Cardiac muscle cell (in vitro differentiated cells and primary cell): ENCODE measurements at regions not wholly inside any gene's neighbourhood (a gene's known extent, or its start where the extent isn't known, plus 50 kb on each side); places are given as distances from the start of the nearest gene placed in this dataset.

Source experiments
- DNase-seq, 2 donors: peaks; one replicate each; pipeline versions ENCODE4 v3.0.0 to v3.0.0-alpha.2; 2010 to 2017; ENCODE audit warnings: low read depth in 1 of 2, low spot score in 1 of 2
- H3K27ac ChIP-seq: fragments of 200-600 bp; sonication (generic); 2 replicates; pipeline ENCODE4 v1.5.1; 2016
- H3K27me3 ChIP-seq: fragments of 200-600 bp; sonication (generic); 2 replicates; pipeline ENCODE4 v1.6.0; 2016; ENCODE audit warnings: control low read depth
- H3K36me3 ChIP-seq: fragments of 200-600 bp; sonication (generic); 2 replicates; pipeline ENCODE4 v1.5.1; 2016; ENCODE audit warnings: control low read depth
- H3K4me1 ChIP-seq: fragments of 200-600 bp; sonication (generic); 2 replicates; pipeline ENCODE4 v1.8.1; 2017; ENCODE audit warnings: low read depth, mild to moderate bottlenecking, mixed run types
- H3K4me3 ChIP-seq: fragments of 200-600 bp; sonication (generic); 2 replicates; pipeline ENCODE4 v1.5.1; 2016; ENCODE audit warnings: mild to moderate bottlenecking
- H3K9me3 ChIP-seq: fragments of 200-600 bp; sonication (generic); 2 replicates; pipeline ENCODE4 v1.5.1; 2017; ENCODE audit warnings: low read depth, mild to moderate bottlenecking, control low read depth
- TF ChIP-seq, protein P1 (sequence below): IDR thresholded peaks from 2 replicates; pipeline ENCODE4 v1.5.1; 2012; ENCODE audit warnings: low read depth, mild to moderate bottlenecking, low read length

DNA sequence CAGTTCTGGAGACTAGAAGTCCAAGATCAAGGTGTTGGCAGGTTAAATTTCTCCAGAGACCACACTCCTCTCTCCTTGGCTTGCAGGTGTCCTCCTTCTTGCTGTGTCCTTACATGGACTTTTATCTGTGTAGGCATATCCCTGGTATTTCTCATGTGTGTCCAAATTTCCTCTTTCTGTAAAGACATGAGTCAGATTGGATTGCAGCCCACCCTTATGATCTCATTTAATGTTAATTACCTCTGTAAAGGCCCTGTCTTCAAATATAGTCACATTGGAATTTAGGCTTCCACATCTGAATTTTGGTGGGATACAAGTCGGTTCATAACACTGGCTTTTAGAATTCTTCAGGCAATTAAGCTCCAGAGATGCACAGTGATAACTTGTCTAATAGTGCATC lies 322.2 kb upstream of the GRIA1 start:
- Histone ChIP-seq H3K9me3 (no peaks in the 10 kb centered on the region), H3K27ac (no peak overlapping the region), H3K36me3 (no peaks in the 10 kb centered on the region), H3K4me1 (no peaks in the 10 kb centered on the region), H3K4me3 (no peak overlapping the region), H3K27me3 (no peaks in the 10 kb centered on the region)
- DNase-seq: no peak
- TF ChIP-seq, protein P1, sequence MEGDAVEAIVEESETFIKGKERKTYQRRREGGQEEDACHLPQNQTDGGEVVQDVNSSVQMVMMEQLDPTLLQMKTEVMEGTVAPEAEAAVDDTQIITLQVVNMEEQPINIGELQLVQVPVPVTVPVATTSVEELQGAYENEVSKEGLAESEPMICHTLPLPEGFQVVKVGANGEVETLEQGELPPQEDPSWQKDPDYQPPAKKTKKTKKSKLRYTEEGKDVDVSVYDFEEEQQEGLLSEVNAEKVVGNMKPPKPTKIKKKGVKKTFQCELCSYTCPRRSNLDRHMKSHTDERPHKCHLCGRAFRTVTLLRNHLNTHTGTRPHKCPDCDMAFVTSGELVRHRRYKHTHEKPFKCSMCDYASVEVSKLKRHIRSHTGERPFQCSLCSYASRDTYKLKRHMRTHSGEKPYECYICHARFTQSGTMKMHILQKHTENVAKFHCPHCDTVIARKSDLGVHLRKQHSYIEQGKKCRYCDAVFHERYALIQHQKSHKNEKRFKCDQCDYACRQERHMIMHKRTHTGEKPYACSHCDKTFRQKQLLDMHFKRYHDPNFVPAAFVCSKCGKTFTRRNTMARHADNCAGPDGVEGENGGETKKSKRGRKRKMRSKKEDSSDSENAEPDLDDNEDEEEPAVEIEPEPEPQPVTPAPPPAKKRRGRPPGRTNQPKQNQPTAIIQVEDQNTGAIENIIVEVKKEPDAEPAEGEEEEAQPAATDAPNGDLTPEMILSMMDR: no peak

DNA sequence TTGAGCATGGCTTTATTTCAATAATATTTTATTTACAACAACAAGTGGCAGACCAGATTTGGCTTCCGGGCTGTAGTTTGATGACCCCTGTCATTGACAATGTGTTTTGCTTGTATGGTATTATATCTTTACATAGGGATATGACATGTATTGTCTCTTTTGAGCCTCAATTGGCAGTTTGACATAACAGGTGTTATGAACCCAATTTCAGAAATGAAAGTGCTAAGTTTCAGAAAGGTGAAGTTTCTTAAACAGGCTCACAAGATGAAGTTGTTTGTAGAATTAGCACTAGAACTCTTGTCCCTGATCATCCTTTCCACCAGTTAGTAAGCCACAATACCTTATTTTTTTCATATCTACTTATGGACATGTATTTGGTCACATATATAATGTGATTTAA lies 303.0 kb upstream of the GRIA1 start:
- no peaks in the 10 kb centered on the region for H3K36me3 ChIP-seq
- H3K9me3 ChIP-seq: no peaks in the 10 kb centered on the region
- TF ChIP-seq, protein P1: no peak
- no peaks in the 10 kb centered on the region for H3K27me3 ChIP-seq
- DNase-seq: no peak
- H3K4me1 ChIP-seq: no peaks in the 10 kb centered on the region
- H3K27ac ChIP-seq: no peak overlapping the region
- H3K4me3 ChIP-seq: no peak overlapping the region

DNA sequence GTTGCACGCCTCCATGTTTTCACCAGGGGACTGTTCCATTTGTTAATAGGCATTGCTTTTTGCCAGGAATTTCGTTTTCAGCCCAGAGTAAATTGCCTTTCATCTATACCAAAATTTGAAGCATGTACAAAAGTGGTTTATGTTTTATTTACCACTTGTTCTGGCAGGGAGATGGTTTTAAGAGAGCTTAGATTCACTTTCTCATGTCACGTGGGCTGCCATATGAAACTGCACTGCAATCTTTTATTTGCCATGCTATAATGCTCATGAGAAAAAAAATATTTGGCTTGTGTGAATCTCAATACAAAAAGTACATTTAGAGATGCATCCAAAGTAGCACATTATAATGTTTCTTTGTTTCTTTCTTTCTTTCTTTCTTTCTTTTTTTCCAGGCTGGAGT lies 284.1 kb upstream of the GRIA1 start:
- no peaks in the 10 kb centered on the region for H3K36me3 ChIP-seq
- H3K4me3 ChIP-seq: no peak overlapping the region
- no peaks in the 10 kb centered on the region for H3K27me3 ChIP-seq
- H3K27ac ChIP-seq: no peak overlapping the region
- H3K9me3 ChIP-seq: no peaks in the 10 kb centered on the region
- TF ChIP-seq, protein P1: no peak
- DNase-seq: no peak
- no peaks in the 10 kb centered on the region for H3K4me1 ChIP-seq

DNA sequence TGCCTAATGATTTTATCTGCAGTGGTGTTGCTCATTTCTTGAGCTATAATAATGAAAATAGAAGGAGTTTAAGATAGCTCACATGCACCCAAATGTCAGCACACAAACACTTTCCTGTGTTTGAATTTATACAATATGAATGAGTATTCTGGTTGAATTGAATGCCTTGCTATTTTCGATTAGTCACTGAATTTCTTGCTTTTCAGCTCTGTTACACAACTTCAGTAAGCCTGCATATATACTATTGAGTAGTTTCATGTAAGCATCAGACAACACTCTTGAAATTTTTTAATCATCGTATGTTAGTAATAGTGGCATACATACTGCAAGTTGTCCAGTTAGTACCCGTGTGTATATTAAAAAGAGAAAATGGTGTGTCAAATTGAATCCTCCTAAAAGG lies 281.5 kb upstream of the GRIA1 start:
- Histone ChIP-seq H3K27ac (no peak overlapping the region), H3K9me3 (no peaks in the 10 kb centered on the region), H3K4me3 (no peak overlapping the region), H3K4me1 (no peaks in the 10 kb centered on the region), H3K27me3 (no peaks in the 10 kb centered on the region), H3K36me3 (no peaks in the 10 kb centered on the region)
- TF ChIP-seq, protein P1: no peak
- no peak for DNase-seq

DNA sequence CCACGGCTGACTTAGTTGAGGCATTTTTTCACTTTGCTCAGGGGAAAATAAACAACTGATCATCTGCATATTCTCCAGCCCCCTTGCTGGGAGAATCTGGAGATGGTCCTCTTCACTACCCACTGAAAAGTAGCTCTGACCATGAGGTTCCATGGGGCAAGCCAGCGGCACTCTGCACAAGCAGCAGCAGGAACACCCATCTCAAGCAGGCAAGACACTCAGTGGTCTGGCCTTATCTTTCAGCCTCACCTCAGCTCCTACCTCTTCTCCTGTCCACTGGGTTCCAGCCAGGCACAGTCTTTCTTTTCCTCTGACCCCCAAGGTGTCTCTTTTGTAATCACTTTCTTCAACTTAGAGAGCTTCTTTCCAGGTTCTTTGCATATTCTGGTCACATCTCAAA lies 280.8 kb upstream of the GRIA1 start:
- DNase-seq: no peak
- no peaks in the 10 kb centered on the region for H3K9me3 ChIP-seq
- H3K27ac ChIP-seq: no peak overlapping the region
- H3K4me3 ChIP-seq: no peak overlapping the region
- no peaks in the 10 kb centered on the region for H3K4me1 ChIP-seq
- TF ChIP-seq, protein P1: no peak
- H3K36me3 ChIP-seq: no peaks in the 10 kb centered on the region
- H3K27me3 ChIP-seq: no peaks in the 10 kb centered on the region

DNA sequence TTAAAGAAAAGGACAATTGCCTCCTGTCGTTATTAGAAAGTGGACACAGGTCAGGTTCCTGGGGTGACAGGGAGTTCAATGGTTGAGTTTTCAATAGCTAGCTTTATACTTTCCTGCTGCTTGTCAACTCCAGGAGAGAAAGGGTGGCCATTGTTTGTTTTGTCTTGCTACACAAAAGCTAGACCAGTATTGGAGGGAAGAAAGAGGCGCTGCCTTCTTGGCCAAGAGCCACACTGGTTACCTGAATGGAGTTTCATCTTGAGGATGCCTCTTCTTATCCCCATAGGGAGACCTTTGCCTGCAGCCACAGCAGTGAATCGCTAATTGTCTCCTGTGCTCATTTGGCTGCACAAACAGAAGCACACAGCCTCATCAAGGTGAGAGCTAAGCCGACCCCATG lies 279.4 kb upstream of the GRIA1 start:
- TF ChIP-seq, protein P1: no peak
- no peak for DNase-seq
- Histone ChIP-seq H3K4me3 (no peak overlapping the region), H3K4me1 (no peaks in the 10 kb centered on the region), H3K27ac (no peak overlapping the region), H3K9me3 (no peaks in the 10 kb centered on the region), H3K27me3 (no peaks in the 10 kb centered on the region), H3K36me3 (no peaks in the 10 kb centered on the region)
